ELR (cell line): ENCODE measurements at regions not wholly inside any gene's neighbourhood (a gene's known extent, or its start where the extent isn't known, plus 50 kb on each side); places are given as distances from the start of the nearest gene placed in this dataset.

Experiments used
- DNase-seq: peaks from one replicate; pipeline ENCODE4 v3.0.0-alpha.2; 2015; ENCODE audit warnings: low read depth

GRCh38 chr9:117860849-117861248, 156.6 kb downstream of the TLR4 start:
- DNase-seq: no peak

GRCh38 chr9:117864385-117865057, 160.3 kb downstream of the TLR4 start:
- no peak for DNase-seq

GRCh38 chr9:117868594-117868993, 164.4 kb downstream of the TLR4 start:
- no peak for DNase-seq

- no peak for DNase-seq
Measured at GRCh38 chr9:117869287-117869686, 165.1 kb downstream of the TLR4 start.

GRCh38 chr9:117869712-117870111, 165.5 kb downstream of the TLR4 start:
- no peak for DNase-seq

- DNase-seq: no peak
Measured at GRCh38 chr9:117873664-117874063, 169.5 kb downstream of the TLR4 start.

GRCh38 chr9:117875886-117876285, 171.7 kb downstream of the TLR4 start:
- DNase-seq: no peak

- DNase-seq: no peak
Measured at GRCh38 chr9:117882171-117882570, 178.0 kb downstream of the TLR4 start.

GRCh38 chr9:117886616-117887015, 182.4 kb downstream of the TLR4 start:
- no peak for DNase-seq

- no peak for DNase-seq
Measured at GRCh38 chr9:117887383-117887782, 183.2 kb downstream of the TLR4 start.

- no peak for DNase-seq
Measured at GRCh38 chr9:117887941-117888340, 183.7 kb downstream of the TLR4 start.

- no peak for DNase-seq
Measured at GRCh38 chr9:117903453-117903852, 199.2 kb downstream of the TLR4 start.

- DNase-seq: no peak
Measured at GRCh38 chr9:117906763-117907162, 202.6 kb downstream of the TLR4 start.

GRCh38 chr9:117907420-117907819, 203.2 kb downstream of the TLR4 start:
- DNase-seq: no peak

GRCh38 chr9:117916291-117916690, 212.1 kb downstream of the TLR4 start:
- DNase-seq: no peak

GRCh38 chr9:117917873-117918272, 213.7 kb downstream of the TLR4 start:
- no peak for DNase-seq

- no peak for DNase-seq
Measured at GRCh38 chr9:117919538-117919937, 215.3 kb downstream of the TLR4 start.

- peak; percentile 1 for DNase-seq
Measured at GRCh38 chr9:117926031-117926658, 221.9 kb downstream of the TLR4 start.

GRCh38 chr9:117927354-117927753, 223.2 kb downstream of the TLR4 start:
- DNase-seq: no peak

- no peak for DNase-seq
Measured at GRCh38 chr9:117929868-117930267, 225.7 kb downstream of the TLR4 start.

- DNase-seq: no peak
Measured at GRCh38 chr9:117932585-117932984, 228.4 kb downstream of the TLR4 start.

- DNase-seq: no peak
Measured at GRCh38 chr9:117936185-117937130, 232.3 kb downstream of the TLR4 start.

GRCh38 chr9:117938086-117938485, 233.9 kb downstream of the TLR4 start:
- no peak for DNase-seq
